ENCODE measurements at regions not wholly inside any gene's neighbourhood (a gene's known extent, or its start where the extent isn't known, plus 50 kb on each side); places are given as distances from the start of the nearest gene placed in this dataset.

DNA sequence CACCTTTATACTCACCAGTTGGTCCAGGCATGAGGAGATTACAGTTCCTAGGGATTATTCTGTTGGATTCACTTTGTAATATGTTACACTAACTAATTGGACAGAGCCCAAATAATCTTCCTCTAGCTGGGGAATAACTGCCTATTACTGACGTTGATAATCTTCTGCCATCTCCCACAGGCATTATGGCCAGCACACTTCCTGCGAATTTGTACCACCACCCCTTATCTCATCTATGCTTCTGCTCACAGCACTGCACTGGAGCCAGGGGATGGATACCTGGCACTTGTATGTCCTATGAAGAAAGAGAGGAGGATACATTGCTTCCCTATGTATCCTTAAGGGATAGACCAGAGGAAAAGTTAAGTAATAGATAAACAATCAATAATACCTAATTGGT, 494.8 kb upstream of the MAN1A1 start:
- ChIA-PET POLR2A (ENCODE audit: low non-redundant PET) (no interaction called here), CTCF (no interaction called here)
- Histone ChIP-seq H3K27me3 (replicated peaks; ENCODE audit: insufficient read depth, low read depth, low read length, poor library complexity) (no peaks in the 10 kb centered on the region), H3K4me3 (ENCODE audit: low read depth, low read length, poor library complexity, severe bottlenecking) (no peak overlapping the region), H3K27ac (ENCODE audit: low read depth, low read length, poor library complexity, severe bottlenecking) (no peak overlapping the region), H3K36me3 (ENCODE audit: insufficient read depth, low read length, poor library complexity, severe bottlenecking) (no peaks in the 10 kb centered on the region), H3K4me1 (ENCODE audit: insufficient read depth, low read length, poor library complexity, severe bottlenecking) (no peaks in the 10 kb centered on the region), H3K9me3 (ENCODE audit: low read depth, low read length, poor library complexity, severe bottlenecking) (peaks cover 4% of the 10 kb centered on the region)
- TF ChIP-seq, protein P1, sequence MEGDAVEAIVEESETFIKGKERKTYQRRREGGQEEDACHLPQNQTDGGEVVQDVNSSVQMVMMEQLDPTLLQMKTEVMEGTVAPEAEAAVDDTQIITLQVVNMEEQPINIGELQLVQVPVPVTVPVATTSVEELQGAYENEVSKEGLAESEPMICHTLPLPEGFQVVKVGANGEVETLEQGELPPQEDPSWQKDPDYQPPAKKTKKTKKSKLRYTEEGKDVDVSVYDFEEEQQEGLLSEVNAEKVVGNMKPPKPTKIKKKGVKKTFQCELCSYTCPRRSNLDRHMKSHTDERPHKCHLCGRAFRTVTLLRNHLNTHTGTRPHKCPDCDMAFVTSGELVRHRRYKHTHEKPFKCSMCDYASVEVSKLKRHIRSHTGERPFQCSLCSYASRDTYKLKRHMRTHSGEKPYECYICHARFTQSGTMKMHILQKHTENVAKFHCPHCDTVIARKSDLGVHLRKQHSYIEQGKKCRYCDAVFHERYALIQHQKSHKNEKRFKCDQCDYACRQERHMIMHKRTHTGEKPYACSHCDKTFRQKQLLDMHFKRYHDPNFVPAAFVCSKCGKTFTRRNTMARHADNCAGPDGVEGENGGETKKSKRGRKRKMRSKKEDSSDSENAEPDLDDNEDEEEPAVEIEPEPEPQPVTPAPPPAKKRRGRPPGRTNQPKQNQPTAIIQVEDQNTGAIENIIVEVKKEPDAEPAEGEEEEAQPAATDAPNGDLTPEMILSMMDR (conservative IDR thresholded peaks at IDR 0.05; ENCODE audit: low read depth, low read length) = no peak
- TF ChIP-seq EZH2 (IDR thresholded peaks at IDR 0.05; ENCODE audit: borderline replicate concordance, low read depth, low read length, poor library complexity, severe bottlenecking) = no peak
- BruUV-seq (replicated peaks) = no TSS peak
- DNase-seq (ENCODE audit: low spot score) = no peak
- intact Hi-C loops (cut with micrococcal nuclease; ENCODE audit: unreplicated experiment) = no loop called here

DNA sequence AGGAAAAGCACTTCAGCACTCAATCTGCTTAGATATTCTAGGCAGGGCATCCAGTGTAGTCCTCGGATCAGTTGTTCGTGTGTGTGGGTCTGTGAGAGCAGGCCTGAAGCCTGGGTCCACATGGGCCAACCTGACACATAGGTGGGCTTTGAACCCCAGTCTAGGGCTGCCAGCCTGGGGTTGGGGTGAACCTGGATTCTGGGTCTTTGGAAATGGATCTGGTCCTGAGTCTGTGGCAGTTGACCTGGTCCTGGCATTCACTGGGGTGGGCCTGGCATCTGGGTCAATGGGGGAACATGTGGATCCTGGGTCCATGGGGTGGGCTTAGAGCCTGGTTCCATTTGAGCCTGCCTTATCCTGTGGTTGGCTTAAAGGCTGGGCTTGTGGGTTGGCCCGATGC, 492.6 kb upstream of the MAN1A1 start:
- DNase-seq (ENCODE audit: low spot score) = no peak
- POLR2A ChIA-PET (ENCODE audit: low non-redundant PET) = no interaction called here
- TF ChIP-seq EZH2 (IDR thresholded peaks at IDR 0.05; ENCODE audit: borderline replicate concordance, low read depth, low read length, poor library complexity, severe bottlenecking) = no peak
- TF ChIP-seq, protein P1 (conservative IDR thresholded peaks at IDR 0.05; ENCODE audit: low read depth, low read length) = no peak
- Histone ChIP-seq H3K9me3 (ENCODE audit: low read depth, low read length, poor library complexity, severe bottlenecking) (peaks cover 4% of the 10 kb centered on the region), H3K4me3 (ENCODE audit: low read depth, low read length, poor library complexity, severe bottlenecking) (no peak overlapping the region), H3K4me1 (ENCODE audit: insufficient read depth, low read length, poor library complexity, severe bottlenecking) (no peaks in the 10 kb centered on the region), H3K36me3 (ENCODE audit: insufficient read depth, low read length, poor library complexity, severe bottlenecking) (no peaks in the 10 kb centered on the region), H3K27me3 (replicated peaks; ENCODE audit: insufficient read depth, low read depth, low read length, poor library complexity) (no peaks in the 10 kb centered on the region), H3K27ac (ENCODE audit: low read depth, low read length, poor library complexity, severe bottlenecking) (no peak overlapping the region)
- no TSS peak for BruUV-seq (replicated peaks)
- intact Hi-C loops (cut with micrococcal nuclease; ENCODE audit: unreplicated experiment) = no loop called here
- CTCF ChIA-PET = no interaction called here

DNA sequence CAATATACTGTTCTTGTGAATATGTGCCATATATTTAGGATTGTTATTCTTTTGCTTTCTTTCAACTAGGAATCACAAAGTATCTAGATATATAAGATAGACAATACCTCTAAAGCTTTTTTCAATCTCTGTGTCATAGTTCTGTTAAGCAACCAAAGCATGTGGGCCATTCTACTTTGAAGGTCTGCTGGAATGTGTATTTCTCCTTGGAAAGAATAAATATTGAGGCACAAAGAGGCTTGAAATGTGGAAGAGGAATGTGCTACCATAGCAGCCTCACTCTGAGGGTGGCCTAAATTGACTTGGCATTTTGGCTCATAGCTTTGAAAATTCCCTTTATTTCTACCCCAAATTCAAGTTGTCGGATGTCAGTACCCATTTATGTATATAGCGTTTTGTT, 488.5 kb upstream of the MAN1A1 start:
- POLR2A ChIA-PET (ENCODE audit: low non-redundant PET) = no interaction called here
- DNase-seq (ENCODE audit: low spot score) = no peak
- CTCF ChIA-PET = no interaction called here
- Histone ChIP-seq H3K4me3 (ENCODE audit: low read depth, low read length, poor library complexity, severe bottlenecking) (no peak overlapping the region), H3K9me3 (ENCODE audit: low read depth, low read length, poor library complexity, severe bottlenecking) (peaks cover 4% of the 10 kb centered on the region), H3K4me1 (ENCODE audit: insufficient read depth, low read length, poor library complexity, severe bottlenecking) (no peaks in the 10 kb centered on the region), H3K36me3 (ENCODE audit: insufficient read depth, low read length, poor library complexity, severe bottlenecking) (no peaks in the 10 kb centered on the region), H3K27ac (ENCODE audit: low read depth, low read length, poor library complexity, severe bottlenecking) (no peak overlapping the region), H3K27me3 (replicated peaks; ENCODE audit: insufficient read depth, low read depth, low read length, poor library complexity) (no peaks in the 10 kb centered on the region)
- TF ChIP-seq, protein P1 (conservative IDR thresholded peaks at IDR 0.05; ENCODE audit: low read depth, low read length) = no peak
- intact Hi-C loops (cut with micrococcal nuclease; ENCODE audit: unreplicated experiment) = no loop called here
- BruUV-seq (replicated peaks) = no TSS peak
